ENCODE measurements at regions not wholly inside any gene's neighbourhood (a gene's known extent, or its start where the extent isn't known, plus 50 kb on each side); places are given as distances from the start of the nearest gene placed in this dataset.
A peak's percentile ranks its signal among the peaks of the same experiment; 100 is the strongest.

DNA sequence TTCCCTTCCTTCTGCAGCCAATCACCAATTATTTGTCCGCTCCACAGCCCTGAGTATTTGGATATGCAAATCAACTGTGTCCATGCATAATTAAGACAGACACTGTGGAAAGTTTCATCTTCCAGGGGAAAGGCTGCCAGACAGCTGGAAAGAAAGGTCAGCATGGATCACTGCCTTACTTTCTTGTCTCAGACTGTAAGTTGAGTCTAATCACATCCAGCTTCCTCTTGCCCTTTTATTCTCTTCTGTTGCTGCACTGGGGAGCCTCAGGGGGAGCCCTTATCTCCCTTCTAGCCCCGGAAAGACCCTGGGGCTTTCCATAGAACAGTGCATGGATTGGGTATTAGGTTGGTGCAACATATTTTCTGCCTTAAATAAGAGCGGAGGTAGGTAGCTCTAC is 182.9 kb downstream of the OMA1 start:
- TF ChIP-seq EZH2 (IDR thresholded peaks at IDR 0.05; ENCODE audit: low read depth): no peak
- TF ChIP-seq CTCF (conservative IDR thresholded peaks at IDR 0.05): no peak
- ChIA-PET POLR2A (ENCODE audit: unreplicated experiment) (no interaction called here), CTCF (no interaction called here)
- H3K36me3 ChIP-seq (ENCODE audit: low read depth): no peaks in the 10 kb centered on the region
- no peak overlapping the region for H3K4me2 ChIP-seq
- H3K79me2 ChIP-seq (ENCODE audit: low read depth): no peaks in the 10 kb centered on the region
- no TSS peak for BruUV-seq (replicated peaks)
- no peaks in the 10 kb centered on the region for H3K27me3 ChIP-seq (ENCODE audit: insufficient read depth, low read depth)
- no peak overlapping the region for H3K27ac ChIP-seq
- H3K4me1 ChIP-seq (replicated peaks; ENCODE audit: insufficient read depth): no peaks in the 10 kb centered on the region
- H3K4me3 ChIP-seq: no peak overlapping the region
- no peaks in the 10 kb centered on the region for H3K9me3 ChIP-seq (ENCODE audit: insufficient read depth, low read depth)
- no peaks in the 10 kb centered on the region for H4K20me1 ChIP-seq (ENCODE audit: insufficient read depth)
- no peak overlapping the region for H2AFZ ChIP-seq
- no peak for DNase-seq
- no peaks in the 10 kb centered on the region for H3K9me2 ChIP-seq (ENCODE audit: insufficient read depth)
- intact Hi-C loops (cut with micrococcal nuclease; ENCODE audit: unreplicated experiment): no loop called here
- H3F3A ChIP-seq (ENCODE audit: insufficient read depth, low read depth): no peaks in the 10 kb centered on the region

DNA sequence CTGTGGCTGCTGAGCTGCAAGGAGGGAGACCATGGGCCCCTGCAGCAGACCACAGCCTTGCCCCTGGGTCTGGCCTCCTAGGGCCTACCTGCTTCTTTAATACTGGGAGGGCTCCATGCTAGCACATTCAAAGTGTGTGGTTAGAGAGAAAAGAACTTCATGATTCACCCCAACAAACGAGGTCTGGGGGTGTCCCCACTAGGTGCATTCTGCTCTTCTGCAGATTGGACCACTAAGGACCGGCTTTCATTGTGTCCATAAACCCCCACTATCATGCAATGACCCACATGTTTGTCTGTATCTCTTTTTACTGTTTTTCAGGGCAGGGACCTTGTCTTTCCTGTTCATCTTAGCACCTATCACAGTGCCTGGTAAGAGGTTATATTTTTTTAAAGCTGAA is 185.4 kb downstream of the OMA1 start:
- POLR2A ChIA-PET (ENCODE audit: unreplicated experiment): no interaction called here

DNA sequence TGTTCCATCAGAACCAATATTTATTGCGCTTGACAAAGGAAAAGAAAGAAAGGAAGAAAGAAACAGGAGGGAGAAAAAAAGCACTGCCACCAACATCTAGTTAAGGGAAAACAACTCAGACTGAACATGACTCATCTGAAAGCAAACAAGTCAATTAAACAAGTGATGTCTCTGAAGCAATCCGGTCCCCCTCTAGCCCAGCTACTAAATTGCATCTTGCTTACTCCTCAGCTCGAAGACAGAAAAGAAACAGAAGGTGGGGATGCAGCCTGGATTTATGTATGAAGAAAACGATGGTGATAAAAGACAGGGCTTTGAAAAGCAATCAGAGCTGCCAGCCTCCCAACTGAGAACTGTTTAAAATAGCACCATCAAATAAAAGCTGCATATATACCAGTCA is 188.2 kb downstream of the OMA1 start:
- H3K79me2 ChIP-seq (ENCODE audit: low read depth): no peaks in the 10 kb centered on the region
- no peaks in the 10 kb centered on the region; the same call in 1 of the 2 replicates for H3K9me3 ChIP-seq (ENCODE audit: insufficient read depth, low read depth)
- no peak for TF ChIP-seq CTCF (conservative IDR thresholded peaks at IDR 0.05)
- TF ChIP-seq EZH2 (IDR thresholded peaks at IDR 0.05; ENCODE audit: low read depth): no peak
- no TSS peak for BruUV-seq (replicated peaks)
- H3K36me3 ChIP-seq (ENCODE audit: low read depth): no peaks in the 10 kb centered on the region
- H3K9me2 ChIP-seq (ENCODE audit: insufficient read depth): no peaks in the 10 kb centered on the region
- no peaks in the 10 kb centered on the region for H3K27me3 ChIP-seq (ENCODE audit: insufficient read depth, low read depth)
- ChIA-PET CTCF (no interaction called here), POLR2A (ENCODE audit: unreplicated experiment) (no interaction called here)
- no peaks in the 10 kb centered on the region for H4K20me1 ChIP-seq (ENCODE audit: insufficient read depth)
- no peak overlapping the region for H3K27ac ChIP-seq
- H2AFZ ChIP-seq: no peak overlapping the region
- H3K4me2 ChIP-seq: no peak overlapping the region
- H3K4me1 ChIP-seq (replicated peaks; ENCODE audit: insufficient read depth): no peaks in the 10 kb centered on the region
- DNase-seq: peak in 1 of 2 experiments; percentile 54
- intact Hi-C loops (cut with micrococcal nuclease; ENCODE audit: unreplicated experiment): no loop called here
- no peaks in the 10 kb centered on the region for H3F3A ChIP-seq (ENCODE audit: insufficient read depth, low read depth)
- no peak overlapping the region for H3K4me3 ChIP-seq

More for the DNA sequence above, 185.4 kb downstream of the OMA1 start:
- CTCF ChIA-PET: no interaction called here
- no peak for DNase-seq
- TF ChIP-seq EZH2 (IDR thresholded peaks at IDR 0.05; ENCODE audit: low read depth): no peak
- TF ChIP-seq CTCF (conservative IDR thresholded peaks at IDR 0.05): no peak
- intact Hi-C loops (cut with micrococcal nuclease; ENCODE audit: unreplicated experiment): no loop called here
- Histone ChIP-seq H4K20me1 (ENCODE audit: insufficient read depth) (no peaks in the 10 kb centered on the region), H3F3A (ENCODE audit: insufficient read depth, low read depth) (no peaks in the 10 kb centered on the region), H3K79me2 (ENCODE audit: low read depth) (no peaks in the 10 kb centered on the region), H3K27me3 (ENCODE audit: insufficient read depth, low read depth) (no peaks in the 10 kb centered on the region), H3K4me1 (replicated peaks; ENCODE audit: insufficient read depth) (no peaks in the 10 kb centered on the region), H3K9me2 (ENCODE audit: insufficient read depth) (no peaks in the 10 kb centered on the region), H2AFZ (no peak overlapping the region), H3K4me3 (no peak overlapping the region), H3K4me2 (no peak overlapping the region), H3K27ac (no peak overlapping the region), H3K36me3 (ENCODE audit: low read depth) (no peaks in the 10 kb centered on the region), H3K9me3 (ENCODE audit: insufficient read depth, low read depth) (no peaks in the 10 kb centered on the region)
- no TSS peak for BruUV-seq (replicated peaks)

Measured in PC-9 (cell line).